ENCODE measurements at regions not wholly inside any gene's neighbourhood (a gene's known extent, or its start where the extent isn't known, plus 50 kb on each side); places are given as distances from the start of the nearest gene placed in this dataset.
A peak's percentile ranks its signal among the peaks of the same experiment; 100 is the strongest.

GRCh38 chr7:131013716-131014115 lies 279.7 kb upstream of the KLF14 start:
- no peak for TF ChIP-seq CTCF (IDR thresholded peaks at IDR 0.05; ENCODE audit: borderline replicate concordance, insufficient read depth, low read depth, low read length)
- no peak overlapping the region for H3K4me3 ChIP-seq (ENCODE audit: low read depth, low read length)

- TF ChIP-seq CTCF (IDR thresholded peaks at IDR 0.05; ENCODE audit: borderline replicate concordance, insufficient read depth, low read depth, low read length) = no peak
- H3K4me3 ChIP-seq (ENCODE audit: low read depth, low read length) = no peak overlapping the region
Measured at GRCh38 chr7:131014906-131015656, 281.1 kb upstream of the KLF14 start.

GRCh38 chr7:131015657-131015958 lies 281.6 kb upstream of the KLF14 start:
- no peak for TF ChIP-seq CTCF (IDR thresholded peaks at IDR 0.05; ENCODE audit: borderline replicate concordance, insufficient read depth, low read depth, low read length)
- H3K4me3 ChIP-seq (ENCODE audit: low read depth, low read length) = no peak overlapping the region

GRCh38 chr7:131016230-131016629 lies 282.2 kb upstream of the KLF14 start:
- TF ChIP-seq CTCF (IDR thresholded peaks at IDR 0.05; ENCODE audit: borderline replicate concordance, insufficient read depth, low read depth, low read length) = no peak
- no peak overlapping the region for H3K4me3 ChIP-seq (ENCODE audit: low read depth, low read length)

GRCh38 chr7:131019351-131019750 lies 285.3 kb upstream of the KLF14 start:
- no peak overlapping the region for H3K4me3 ChIP-seq (ENCODE audit: low read depth, low read length)
- no peak for TF ChIP-seq CTCF (IDR thresholded peaks at IDR 0.05; ENCODE audit: borderline replicate concordance, insufficient read depth, low read depth, low read length)

GRCh38 chr7:131020759-131021261 lies 286.8 kb upstream of the KLF14 start:
- peak overlapping the region; percentile 41 for H3K4me3 ChIP-seq (ENCODE audit: low read depth, low read length)
- TF ChIP-seq CTCF (IDR thresholded peaks at IDR 0.05; ENCODE audit: borderline replicate concordance, insufficient read depth, low read depth, low read length) = no peak

- no peak for TF ChIP-seq CTCF (IDR thresholded peaks at IDR 0.05; ENCODE audit: borderline replicate concordance, insufficient read depth, low read depth, low read length)
- H3K4me3 ChIP-seq (ENCODE audit: low read depth, low read length) = peak overlapping the region; percentile 41
Measured at GRCh38 chr7:131021460-131021859, 287.5 kb upstream of the KLF14 start.
